Neural cell (in vitro differentiated cells): ENCODE measurements at regions not wholly inside any gene's neighbourhood (a gene's known extent, or its start where the extent isn't known, plus 50 kb on each side); places are given as distances from the start of the nearest gene placed in this dataset.

Experiments
- H2AFZ ChIP-seq: fragments of 200-600, 300-800 bp; sonication (generic), shearing (Covaris generic); 2 replicates; pipeline ENCODE4 v1.6.0; 2014; ENCODE audit warnings: low read depth, mild to moderate bottlenecking, antibody characterized with exemption, low read length, moderate library complexity
- H3F3A ChIP-seq: fragments of 200-600 bp; shearing (Covaris generic); 2 replicates; pipeline ENCODE4 v1.6.1; 2016; ENCODE audit warnings: mild to moderate bottlenecking, moderate library complexity, mixed read lengths, antibody characterized with exemption, low read length; ENCODE audit not compliant: insufficient read depth, poor library complexity, severe bottlenecking
- H3K27ac ChIP-seq: fragments of 200-600, 300-800 bp; sonication (generic), shearing (Covaris generic); 2 replicates; pipeline ENCODE4 v1.5.1; 2014; ENCODE audit warnings: mild to moderate bottlenecking, low read length, moderate library complexity
- H3K27me3 ChIP-seq: fragments of 300-800, 200-600 bp; sonication (generic), shearing (Covaris generic); 2 replicates; pipeline ENCODE4 v1.6.0; 2014; ENCODE audit warnings: mild to moderate bottlenecking, low read depth, low read length, moderate library complexity; ENCODE audit not compliant: insufficient read depth
- H3K36me3 ChIP-seq: fragments of 300-800, 200-600 bp; sonication (generic), shearing (Covaris generic); 2 replicates; pipeline ENCODE4 v1.5.1; 2014; ENCODE audit warnings: mild to moderate bottlenecking, antibody characterized with exemption, low read length, moderate library complexity; ENCODE audit not compliant: insufficient read depth
- H3K4me2 ChIP-seq: fragments of 300-800, 200-600 bp; sonication (generic), shearing (Covaris generic); 2 replicates; pipeline ENCODE4 v1.6.0; 2014; ENCODE audit warnings: mild to moderate bottlenecking, low read length
- H3K4me3 ChIP-seq: fragments of 300-800, 200-600 bp; sonication (generic), shearing (Covaris generic); 2 replicates; pipeline ENCODE4 v1.5.1; 2014; ENCODE audit warnings: mild to moderate bottlenecking, low read length, moderate library complexity
- H3K79me2 ChIP-seq: fragments of 200-600 bp; shearing (Covaris generic); replicated peaks from 2 replicates; pipeline ENCODE4 v1.6.0; 2014; ENCODE audit warnings: mild to moderate bottlenecking, low read length, moderate library complexity; ENCODE audit not compliant: insufficient read depth
- H3K9ac ChIP-seq: fragments of 300-800, 200-600 bp; sonication (generic), shearing (Covaris generic); 2 replicates; pipeline ENCODE4 v1.6.1; 2016; ENCODE audit warnings: mild to moderate bottlenecking, low read length, mixed read lengths
- H3K9me2 ChIP-seq: fragments of 200-600 bp; shearing (Covaris generic); 2 replicates; pipeline ENCODE4 v1.6.1; 2016; ENCODE audit warnings: mild to moderate bottlenecking, low read length, mixed read lengths; ENCODE audit not compliant: insufficient read depth
- H3K9me3 ChIP-seq: fragments of 200-600, 300-800 bp; sonication (generic), shearing (Covaris generic); 2 replicates; pipeline ENCODE4 v1.6.1; 2016; ENCODE audit warnings: mild to moderate bottlenecking, mixed run types, low read length, moderate library complexity, mixed read lengths
- H4K20me1 ChIP-seq: fragments of 200-600 bp; shearing (Covaris generic); 2 replicates; pipeline ENCODE4 v1.6.1; 2016; ENCODE audit warnings: mild to moderate bottlenecking, mixed run types; ENCODE audit not compliant: insufficient read depth
- CTCF ChIP-seq: fragments of 450-650 bp; IDR thresholded peaks from 2 replicates; pipeline ENCODE4 v1.5.1; 2014; ENCODE audit warnings: antibody characterized with exemption, mild to moderate bottlenecking, moderate library complexity; ENCODE audit not compliant: poor library complexity, severe bottlenecking
- EP300 ChIP-seq: fragments of 450-650 bp; conservative IDR thresholded peaks from 2 replicates; pipeline ENCODE4 v1.6.1; 2014; ENCODE audit warnings: antibody characterized with exemption, mild to moderate bottlenecking, moderate library complexity; ENCODE audit not compliant: poor library complexity, severe bottlenecking
- EZH2 ChIP-seq: fragments of 200-600, 300-800 bp; shearing (Covaris generic), sonication (generic); IDR thresholded peaks from 2 replicates; pipeline ENCODE4 v1.6.1; 2014; ENCODE audit warnings: antibody characterized with exemption, low read length, borderline replicate concordance, mild to moderate bottlenecking; ENCODE audit not compliant: insufficient read depth, poor library complexity, severe bottlenecking
- MXI1 ChIP-seq: fragments of 450-650 bp; conservative IDR thresholded peaks from 2 replicates; pipeline ENCODE4 v1.6.1; 2014; ENCODE audit warnings: antibody characterized with exemption, mild to moderate bottlenecking; ENCODE audit not compliant: poor library complexity, severe bottlenecking
- POLR2AphosphoS5 ChIP-seq: IDR thresholded peaks from 2 replicates; pipeline ENCODE4 v1.6.1; 2012
- RAD21 ChIP-seq: fragments of 450-650 bp; conservative IDR thresholded peaks from 2 replicates; pipeline ENCODE4 v1.6.1; 2014; ENCODE audit warnings: antibody characterized with exemption, mild to moderate bottlenecking, moderate library complexity
- REST ChIP-seq: IDR thresholded peaks from 2 replicates; pipeline ENCODE4 v1.6.1; 2012; ENCODE audit warnings: borderline replicate concordance
- SMC3 ChIP-seq: fragments of 450-650 bp; conservative IDR thresholded peaks from 2 replicates; pipeline ENCODE4 v1.6.1; 2014; ENCODE audit warnings: antibody characterized with exemption, mild to moderate bottlenecking, moderate library complexity; ENCODE audit not compliant: poor library complexity
- TAF1 ChIP-seq: IDR thresholded peaks from 2 replicates; pipeline ENCODE4 v1.6.1; 2012; ENCODE audit warnings: low read depth

GRCh38 chr2:199144036-199144435, 313.7 kb downstream of the SATB2 start:
- H3K9me2 ChIP-seq = no peaks in the 10 kb centered on the region
- H3K4me2 ChIP-seq = no peak overlapping the region
- no peaks in the 10 kb centered on the region for H3K36me3 ChIP-seq
- H3K27me3 ChIP-seq = no peaks in the 10 kb centered on the region
- H3K79me2 ChIP-seq = no peaks in the 10 kb centered on the region
- H3K9ac ChIP-seq = no peak overlapping the region
- no peak overlapping the region for H3K27ac ChIP-seq
- no peaks in the 10 kb centered on the region for H3F3A ChIP-seq
- H2AFZ ChIP-seq = no peak overlapping the region
- no peaks in the 10 kb centered on the region for H4K20me1 ChIP-seq
- TF ChIP-seq TAF1 (no peak), POLR2AphosphoS5 (no peak), EP300 (no peak), RAD21 (no peak), REST (no peak), EZH2 (no peak), SMC3 (no peak), MXI1 (no peak), CTCF (no peak)
- no peak overlapping the region for H3K4me3 ChIP-seq
- H3K9me3 ChIP-seq = no peaks in the 10 kb centered on the region

GRCh38 chr2:199136681-199137080, 321.1 kb downstream of the SATB2 start:
- Histone ChIP-seq H3K36me3 (no peaks in the 10 kb centered on the region), H3K9ac (no peak overlapping the region), H3K79me2 (no peaks in the 10 kb centered on the region), H3K4me3 (no peak overlapping the region), H3K27me3 (no peaks in the 10 kb centered on the region), H3K9me2 (no peaks in the 10 kb centered on the region), H2AFZ (no peak overlapping the region), H3F3A (no peaks in the 10 kb centered on the region), H3K27ac (no peak overlapping the region), H3K4me2 (no peak overlapping the region), H4K20me1 (no peaks in the 10 kb centered on the region), H3K9me3 (no peaks in the 10 kb centered on the region)
- TF ChIP-seq REST (no peak), CTCF (no peak), RAD21 (no peak), MXI1 (no peak), EZH2 (no peak), SMC3 (no peak), POLR2AphosphoS5 (no peak), TAF1 (no peak), EP300 (no peak)
